Breast epithelium (tissue), 4 donors: ENCODE measurements at regions not wholly inside any gene's neighbourhood (a gene's known extent, or its start where the extent isn't known, plus 50 kb on each side); places are given as distances from the start of the nearest gene placed in this dataset.

Experiments
- DNase-seq, 2 donors: peaks; one replicate each; pipeline ENCODE4 v3.0.0-alpha.2; 2019; ENCODE audit warnings: low spot score in 2 of 2
- H3K27ac ChIP-seq, 2 donors: fragments of 200-600 bp; sonication (generic) in 1 of 2; one replicate each; pipeline ENCODE4 v1.5.1; 2016 to 2019; ENCODE audit warnings: mild to moderate bottlenecking in 1 of 2
- H3K27me3 ChIP-seq, 2 donors: fragments of 200-600 bp; sonication (generic) in 1 of 2; one replicate each; pipeline versions ENCODE4 v1.5.1 to v1.6.0; 2017 to 2019; ENCODE audit warnings: control low read depth in 1 of 2, mild to moderate bottlenecking in 1 of 2
- H3K36me3 ChIP-seq: fragments of 200-600 bp; one replicate; pipeline ENCODE4 v1.5.1; 2019
- H3K4me1 ChIP-seq, 2 donors: fragments of 200-600 bp; sonication (generic); one replicate each; pipeline ENCODE4 v1.5.1; 2016 to 2019; ENCODE audit warnings: control low read depth in 1 of 2
- H3K4me3 ChIP-seq, 3 donors: fragments of 200-600 bp; sonication (generic); 1 replicate in 2 of 3; 2 replicates in 1 of 3; pipeline ENCODE4 v1.5.1; 2016 to 2019; ENCODE audit warnings: mild to moderate bottlenecking in 3 of 3, moderate library complexity in 2 of 3
- H3K9me3 ChIP-seq, 2 donors: fragments of 200-600 bp; sonication (generic) in 1 of 2; one replicate each; pipeline ENCODE4 v1.5.1; 2016 to 2019; ENCODE audit warnings: control low read depth in 1 of 2
- POLR2A ChIP-seq: fragments of 450-650 bp; IDR thresholded peaks from one replicate; pipeline ENCODE4 v1.6.1; 2016; ENCODE audit warnings: antibody characterized with exemption, mild to moderate bottlenecking, moderate library complexity
- POLR2AphosphoS5 ChIP-seq, 3 donors: sonication (generic); formaldehyde crosslinking; IDR thresholded peaks; one replicate each; pipeline ENCODE4 v1.6.1; 2017; ENCODE audit warnings: antibody characterized with exemption in 3 of 3
- intact Hi-C: fragments of 100-400 bp; cut with DNase I; formaldehyde crosslinking; loops from one replicate; pipeline ENCODE4 v1.15.1; 2023; ENCODE audit warnings: low total_unique reads
- TF ChIP-seq, protein P1 (sequence below), 3 donors: fragments of 450-650 bp; IDR thresholded peaks; one replicate each; pipeline ENCODE4 v1.5.1; 2016 to 2017; ENCODE audit warnings: antibody characterized with exemption in 3 of 3, mild to moderate bottlenecking in 3 of 3, moderate library complexity in 3 of 3

DNA sequence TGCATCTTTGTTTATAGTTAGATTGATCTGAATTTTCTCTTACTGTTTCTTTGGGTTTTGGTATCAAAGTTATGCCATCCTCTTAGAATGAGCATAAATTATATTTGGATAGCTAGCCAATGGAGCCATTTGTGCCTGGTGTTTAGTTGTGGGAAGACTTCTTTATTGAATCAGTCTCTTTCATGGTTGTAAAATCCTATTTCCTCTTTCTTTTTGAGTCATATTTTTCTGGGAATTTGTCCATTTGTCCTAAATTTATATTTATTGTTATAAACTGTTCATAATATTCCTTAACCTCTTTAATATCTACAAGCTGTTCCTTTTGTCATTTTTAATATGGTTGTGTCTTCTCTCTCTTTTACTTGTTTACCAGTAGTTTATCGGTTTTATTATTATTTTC lies 462.5 kb downstream of the AEBP2 start:
- intact Hi-C loops, result no loop called here
- H3K27ac ChIP-seq, result no peak overlapping the region
- no peak for DNase-seq
- H3K4me3 ChIP-seq, result no peak overlapping the region
- no peak for TF ChIP-seq POLR2A
- TF ChIP-seq, protein P1, sequence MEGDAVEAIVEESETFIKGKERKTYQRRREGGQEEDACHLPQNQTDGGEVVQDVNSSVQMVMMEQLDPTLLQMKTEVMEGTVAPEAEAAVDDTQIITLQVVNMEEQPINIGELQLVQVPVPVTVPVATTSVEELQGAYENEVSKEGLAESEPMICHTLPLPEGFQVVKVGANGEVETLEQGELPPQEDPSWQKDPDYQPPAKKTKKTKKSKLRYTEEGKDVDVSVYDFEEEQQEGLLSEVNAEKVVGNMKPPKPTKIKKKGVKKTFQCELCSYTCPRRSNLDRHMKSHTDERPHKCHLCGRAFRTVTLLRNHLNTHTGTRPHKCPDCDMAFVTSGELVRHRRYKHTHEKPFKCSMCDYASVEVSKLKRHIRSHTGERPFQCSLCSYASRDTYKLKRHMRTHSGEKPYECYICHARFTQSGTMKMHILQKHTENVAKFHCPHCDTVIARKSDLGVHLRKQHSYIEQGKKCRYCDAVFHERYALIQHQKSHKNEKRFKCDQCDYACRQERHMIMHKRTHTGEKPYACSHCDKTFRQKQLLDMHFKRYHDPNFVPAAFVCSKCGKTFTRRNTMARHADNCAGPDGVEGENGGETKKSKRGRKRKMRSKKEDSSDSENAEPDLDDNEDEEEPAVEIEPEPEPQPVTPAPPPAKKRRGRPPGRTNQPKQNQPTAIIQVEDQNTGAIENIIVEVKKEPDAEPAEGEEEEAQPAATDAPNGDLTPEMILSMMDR (IDR thresholded peaks at IDR 0.05), result no peak
- TF ChIP-seq POLR2AphosphoS5 (IDR thresholded peaks at IDR 0.05), result no peak
- no peaks in the 10 kb centered on the region for H3K9me3 ChIP-seq
- no peaks in the 10 kb centered on the region for H3K4me1 ChIP-seq
- no peaks in the 10 kb centered on the region for H3K27me3 ChIP-seq
- H3K36me3 ChIP-seq, result no peaks in the 10 kb centered on the region

GRCh38 chr12:19904819-19905218 lies 463.5 kb upstream of the PDE3A start:
- Histone ChIP-seq H3K27ac (no peak overlapping the region), H3K36me3 (no peaks in the 10 kb centered on the region), H3K4me1 (no peaks in the 10 kb centered on the region), H3K9me3 (no peaks in the 10 kb centered on the region), H3K27me3 (no peaks in the 10 kb centered on the region), H3K4me3 (no peak overlapping the region)
- DNase-seq, result no peak
- intact Hi-C loops, result no loop called here
- TF ChIP-seq, protein P1 (IDR thresholded peaks at IDR 0.05), result no peak

- H3K9me3 ChIP-seq, result no peaks in the 10 kb centered on the region
- TF ChIP-seq POLR2AphosphoS5 (IDR thresholded peaks at IDR 0.05), result no peak
- TF ChIP-seq, protein P1 (IDR thresholded peaks at IDR 0.05), result no peak
- TF ChIP-seq POLR2A, result no peak
- intact Hi-C loops, result no loop called here
- H3K4me1 ChIP-seq, result no peaks in the 10 kb centered on the region
- no peak overlapping the region for H3K4me3 ChIP-seq
- no peak overlapping the region for H3K27ac ChIP-seq
- no peak for DNase-seq
- no peaks in the 10 kb centered on the region for H3K27me3 ChIP-seq
- no peaks in the 10 kb centered on the region for H3K36me3 ChIP-seq
Measured at GRCh38 chr12:19908830-19909229, 459.5 kb upstream of the PDE3A start.

DNA sequence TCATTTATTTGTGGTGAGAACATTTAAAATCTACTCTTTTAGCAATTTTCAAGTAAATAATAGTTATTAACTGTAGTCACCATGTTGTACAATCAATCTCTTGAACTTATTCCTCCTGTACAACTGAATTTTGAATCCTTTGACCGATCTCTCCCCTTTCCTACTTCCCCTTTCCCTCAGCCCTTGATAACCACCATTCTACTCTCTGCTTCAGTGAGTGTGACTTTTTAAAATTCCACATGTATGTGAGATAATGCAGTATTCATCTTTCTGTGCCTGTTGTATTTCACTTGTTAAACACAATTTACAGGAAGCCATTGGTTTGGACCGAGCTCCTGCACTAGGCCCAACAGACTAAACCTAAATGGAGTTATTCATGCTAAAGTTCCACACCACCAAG lies 458.9 kb upstream of the PDE3A start:
- Histone ChIP-seq H3K27me3 (no peaks in the 10 kb centered on the region), H3K36me3 (no peaks in the 10 kb centered on the region), H3K4me1 (no peaks in the 10 kb centered on the region), H3K9me3 (no peaks in the 10 kb centered on the region), H3K4me3 (no peak overlapping the region), H3K27ac (no peak overlapping the region)
- intact Hi-C loops, result no loop called here
- TF ChIP-seq POLR2AphosphoS5 (IDR thresholded peaks at IDR 0.05) (no peak), POLR2A (no peak)
- TF ChIP-seq, protein P1 (IDR thresholded peaks at IDR 0.05), result no peak
- DNase-seq, result no peak

DNA sequence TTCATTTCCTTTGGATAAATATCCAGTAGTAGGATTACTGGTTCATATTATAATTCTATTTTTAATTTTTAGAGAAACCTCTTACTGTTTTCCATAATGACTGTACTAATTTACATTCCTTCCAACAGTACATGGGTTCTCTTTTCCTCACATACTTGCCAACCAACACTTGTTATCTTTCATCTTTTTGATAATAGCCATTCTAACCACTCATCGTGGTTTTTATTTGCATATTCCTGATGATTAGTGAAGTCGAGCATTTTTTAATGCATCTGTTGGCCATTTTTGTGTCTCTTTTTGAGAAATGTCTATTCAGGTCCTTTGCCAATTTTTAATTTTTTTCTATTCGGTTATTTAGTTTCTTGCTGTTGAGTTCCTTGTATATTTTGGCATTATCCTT lies 457.7 kb upstream of the PDE3A start:
- H3K27ac ChIP-seq, result no peak overlapping the region
- intact Hi-C loops, result no loop called here
- H3K36me3 ChIP-seq, result no peaks in the 10 kb centered on the region
- H3K9me3 ChIP-seq, result no peaks in the 10 kb centered on the region
- H3K4me1 ChIP-seq, result no peaks in the 10 kb centered on the region
- no peak for DNase-seq
- TF ChIP-seq, protein P1 (IDR thresholded peaks at IDR 0.05), result no peak
- TF ChIP-seq POLR2AphosphoS5 (IDR thresholded peaks at IDR 0.05), result no peak
- TF ChIP-seq POLR2A, result no peak
- H3K27me3 ChIP-seq, result no peaks in the 10 kb centered on the region
- H3K4me3 ChIP-seq, result no peak overlapping the region
